PC-9 (cell line): ENCODE measurements at regions not wholly inside any gene's neighbourhood (a gene's known extent, or its start where the extent isn't known, plus 50 kb on each side); places are given as distances from the start of the nearest gene placed in this dataset.

Experiments
- BruUV-seq: library from RNA; stranded (reverse); fragments of 400-500 nt; replicated peaks from 2 replicates; lab custom pipeline; 2021; lab: Mats Ljungman, UMichigan
- CTCF ChIA-PET: fragments of 300-600 bp; sonication (Branson Sonifier 250); formaldehyde crosslinking; loops from one replicate; lab custom pipeline; 2022; ENCODE audit warnings: antibody characterized with exemption; lab: Charles Lee
- POLR2A ChIA-PET: fragments of 300-600 bp; sonication (Branson Sonifier 250); formaldehyde crosslinking; loops from one replicate; lab custom pipeline; 2022; ENCODE audit warnings: antibody characterized with exemption; ENCODE audit not compliant: unreplicated experiment; lab: Charles Lee
- DNase-seq, 2 experiments: peaks; one replicate each; pipeline versions ENCODE4 v3.0.0 to v3.0.0-alpha.2; 2015 to 2022; ENCODE audit warnings: mixed read lengths in 1 of 2
- H2AFZ ChIP-seq: fragments of 200-600 bp; sonication (generic); 2 replicates; pipeline ENCODE4 v1.8.1; 2017; ENCODE audit warnings: antibody characterized with exemption
- H3F3A ChIP-seq: fragments of 200-600 bp; sonication (generic); 2 replicates; pipeline ENCODE4 v1.8.1; 2017; ENCODE audit warnings: antibody characterized with exemption, mild to moderate bottlenecking, low read depth; ENCODE audit not compliant: insufficient read depth
- H3K27ac ChIP-seq: fragments of 200-600 bp; sonication (generic); 2 replicates; pipeline ENCODE4 v1.6.1; 2016; ENCODE audit warnings: mixed run types
- H3K27me3 ChIP-seq: fragments of 200-600 bp; sonication (generic); 2 replicates; pipeline ENCODE4 v1.6.1; 2016; ENCODE audit warnings: low read depth, mixed run types; ENCODE audit not compliant: insufficient read depth
- H3K36me3 ChIP-seq: fragments of 200-600 bp; sonication (generic); 2 replicates; pipeline ENCODE4 v1.6.1; 2016; ENCODE audit warnings: low read depth, mixed run types
- H3K4me1 ChIP-seq: fragments of 200-600 bp; sonication (generic); replicated peaks from 2 replicates; pipeline ENCODE4 v1.6.1; 2016; ENCODE audit warnings: mixed run types; ENCODE audit not compliant: insufficient read depth
- H3K4me2 ChIP-seq: fragments of 200-600 bp; sonication (generic); 2 replicates; pipeline ENCODE4 v1.6.1; 2017; ENCODE audit warnings: mixed run types
- H3K4me3 ChIP-seq: fragments of 200-600 bp; sonication (generic); 2 replicates; pipeline ENCODE4 v1.6.1; 2016; ENCODE audit warnings: mixed run types
- H3K79me2 ChIP-seq: fragments of 200-600 bp; sonication (generic); 2 replicates; pipeline ENCODE4 v1.6.1; 2017; ENCODE audit warnings: low read depth, mixed run types
- H3K9me2 ChIP-seq: fragments of 200-600 bp; sonication (generic); 2 replicates; pipeline ENCODE4 v1.8.1; 2017; ENCODE audit warnings: mild to moderate bottlenecking; ENCODE audit not compliant: insufficient read depth
- H3K9me3 ChIP-seq: fragments of 200-600 bp; sonication (generic); 2 replicates; pipeline ENCODE4 v1.8.1; 2016; ENCODE audit warnings: low read depth; ENCODE audit not compliant: insufficient read depth
- H4K20me1 ChIP-seq: fragments of 200-600 bp; sonication (generic); 2 replicates; pipeline ENCODE4 v1.8.1; 2017; ENCODE audit not compliant: insufficient read depth
- EZH2 ChIP-seq: fragments of 200-600 bp; sonication (generic); IDR thresholded peaks from 2 replicates; pipeline ENCODE4 v1.8.0; 2017; ENCODE audit warnings: antibody characterized with exemption, low read depth
- intact Hi-C: fragments of 100-400 bp; cut with micrococcal nuclease; formaldehyde crosslinking; loops from one replicate; pipeline ENCODE4 v1.10.0; 2022; ENCODE audit not compliant: unreplicated experiment
- TF ChIP-seq, protein P1 (sequence below): fragments of 200-600 bp; sonication (generic); conservative IDR thresholded peaks from 2 replicates; pipeline ENCODE4 v1.6.1; 2017; ENCODE audit warnings: mixed run types, antibody characterized with exemption, mild to moderate bottlenecking, moderate library complexity

DNA sequence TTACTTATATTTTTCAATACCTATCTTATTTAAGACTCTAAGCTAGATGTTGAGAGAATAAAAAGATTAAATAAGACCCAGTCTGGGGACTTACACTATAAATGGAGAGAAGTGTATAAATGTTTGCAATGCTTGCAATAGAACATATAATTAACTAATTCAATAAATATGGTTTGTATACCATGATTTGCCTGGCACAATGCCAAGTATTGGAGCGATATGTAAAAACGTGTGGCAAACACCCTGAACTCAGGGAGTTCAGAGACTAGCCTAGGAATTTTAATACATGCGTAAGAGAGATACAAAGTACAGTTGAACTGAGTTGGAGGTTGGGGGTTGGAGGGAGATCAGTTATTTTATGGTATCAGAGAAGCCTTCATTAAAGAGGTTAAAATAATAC is 251.8 kb upstream of the DDX18 start:
- ChIA-PET POLR2A (no interaction called here), CTCF (no interaction called here)
- Histone ChIP-seq H3K9me3 (no peaks in the 10 kb centered on the region), H2AFZ (no peak overlapping the region), H3K79me2 (no peaks in the 10 kb centered on the region), H3K27me3 (peaks cover 24% of the 10 kb centered on the region), H3F3A (no peaks in the 10 kb centered on the region), H3K27ac (no peak overlapping the region), H3K4me3 (no peak overlapping the region), H3K9me2 (no peaks in the 10 kb centered on the region; the same call in 1 of the 2 replicates), H3K36me3 (no peaks in the 10 kb centered on the region), H3K4me1 (no peaks in the 10 kb centered on the region), H4K20me1 (no peaks in the 10 kb centered on the region), H3K4me2 (no peak overlapping the region)
- intact Hi-C loops: no loop called here
- no TSS peak for BruUV-seq
- DNase-seq: no peak
- TF ChIP-seq EZH2: no peak
- TF ChIP-seq, protein P1, sequence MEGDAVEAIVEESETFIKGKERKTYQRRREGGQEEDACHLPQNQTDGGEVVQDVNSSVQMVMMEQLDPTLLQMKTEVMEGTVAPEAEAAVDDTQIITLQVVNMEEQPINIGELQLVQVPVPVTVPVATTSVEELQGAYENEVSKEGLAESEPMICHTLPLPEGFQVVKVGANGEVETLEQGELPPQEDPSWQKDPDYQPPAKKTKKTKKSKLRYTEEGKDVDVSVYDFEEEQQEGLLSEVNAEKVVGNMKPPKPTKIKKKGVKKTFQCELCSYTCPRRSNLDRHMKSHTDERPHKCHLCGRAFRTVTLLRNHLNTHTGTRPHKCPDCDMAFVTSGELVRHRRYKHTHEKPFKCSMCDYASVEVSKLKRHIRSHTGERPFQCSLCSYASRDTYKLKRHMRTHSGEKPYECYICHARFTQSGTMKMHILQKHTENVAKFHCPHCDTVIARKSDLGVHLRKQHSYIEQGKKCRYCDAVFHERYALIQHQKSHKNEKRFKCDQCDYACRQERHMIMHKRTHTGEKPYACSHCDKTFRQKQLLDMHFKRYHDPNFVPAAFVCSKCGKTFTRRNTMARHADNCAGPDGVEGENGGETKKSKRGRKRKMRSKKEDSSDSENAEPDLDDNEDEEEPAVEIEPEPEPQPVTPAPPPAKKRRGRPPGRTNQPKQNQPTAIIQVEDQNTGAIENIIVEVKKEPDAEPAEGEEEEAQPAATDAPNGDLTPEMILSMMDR: no peak

DNA sequence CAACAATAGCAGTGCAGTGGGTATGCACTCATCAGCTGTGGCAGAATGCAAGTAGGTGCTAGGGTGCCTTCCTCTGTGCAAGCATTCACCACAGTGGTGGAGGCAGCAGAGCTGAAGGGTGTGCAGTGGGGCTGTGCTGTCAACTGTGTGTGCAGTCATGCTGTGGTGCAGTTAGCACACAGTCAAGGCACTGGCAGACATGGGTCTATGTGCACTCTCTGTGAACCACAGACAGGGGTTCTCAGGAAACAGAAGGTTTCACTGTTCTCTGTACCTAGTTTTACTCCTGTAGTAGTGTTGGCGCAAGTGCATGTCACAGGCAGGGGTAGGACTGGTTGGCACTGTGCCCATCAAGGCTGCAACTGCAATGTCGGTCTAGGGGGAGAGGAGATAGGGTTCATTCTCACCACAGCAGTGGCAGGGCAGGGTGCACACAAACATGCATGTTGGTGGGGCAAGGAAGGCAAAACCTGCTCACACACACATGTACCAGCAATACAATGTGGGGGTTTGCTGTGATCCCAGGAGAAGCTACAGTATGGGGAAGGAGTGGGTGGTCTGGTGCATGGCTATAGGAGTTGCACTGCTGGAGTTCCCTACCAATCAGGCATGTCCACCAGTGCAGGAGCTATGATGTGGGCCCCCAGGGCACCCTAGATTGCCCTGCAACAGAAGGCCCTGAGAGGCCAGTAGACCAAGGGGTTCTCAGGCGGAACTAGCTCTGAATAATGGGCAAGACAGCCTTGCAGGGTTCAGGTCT is 242.7 kb upstream of the DDX18 start:
- intact Hi-C loops: no loop called here
- Histone ChIP-seq H3K27me3 (no peaks in the 10 kb centered on the region), H3K79me2 (no peaks in the 10 kb centered on the region), H2AFZ (no peak overlapping the region), H3K4me2 (no peak overlapping the region), H3K4me3 (no peak overlapping the region), H3F3A (no peaks in the 10 kb centered on the region), H3K9me2 (no peaks in the 10 kb centered on the region), H4K20me1 (no peaks in the 10 kb centered on the region), H3K4me1 (no peaks in the 10 kb centered on the region), H3K36me3 (no peaks in the 10 kb centered on the region), H3K27ac (no peak overlapping the region), H3K9me3 (no peaks in the 10 kb centered on the region)
- TF ChIP-seq, protein P1: no peak
- TF ChIP-seq EZH2: no peak
- DNase-seq: no peak
- POLR2A ChIA-PET: no interaction called here
- BruUV-seq: no TSS peak
- CTCF ChIA-PET: no interaction called here

DNA sequence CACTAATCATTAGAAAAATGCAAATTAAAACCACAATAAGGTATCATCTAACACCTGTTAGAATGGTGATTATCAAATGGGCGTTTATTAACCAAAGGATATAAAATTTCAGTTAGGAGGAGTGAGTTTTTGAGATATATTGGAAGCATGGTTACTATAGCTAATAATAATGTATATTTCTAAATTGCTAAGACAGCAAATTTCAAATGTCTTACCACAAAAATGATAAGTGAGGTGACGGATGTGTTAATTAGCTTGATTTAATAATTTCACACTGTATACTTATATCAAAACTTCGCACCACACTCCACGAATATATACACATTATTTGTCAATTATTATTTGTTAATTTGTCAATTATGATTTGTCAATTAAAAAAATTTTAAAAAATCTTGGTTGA is 227.2 kb upstream of the DDX18 start:
- H3K4me1 ChIP-seq: no peaks in the 10 kb centered on the region
- no peak overlapping the region for H3K4me3 ChIP-seq
- H3K9me3 ChIP-seq: no peaks in the 10 kb centered on the region
- POLR2A ChIA-PET: no interaction called here
- TF ChIP-seq EZH2: no peak
- TF ChIP-seq, protein P1: no peak
- H3K36me3 ChIP-seq: no peaks in the 10 kb centered on the region
- no peaks in the 10 kb centered on the region for H3F3A ChIP-seq
- no peak overlapping the region for H3K27ac ChIP-seq
- intact Hi-C loops: no loop called here
- BruUV-seq: no TSS peak
- H3K9me2 ChIP-seq: no peaks in the 10 kb centered on the region
- H3K27me3 ChIP-seq: 0 out of 2 replicates have a peak, but pooled peaks cover 4% of the 10 kb centered on the region
- CTCF ChIA-PET: no interaction called here
- no peak overlapping the region for H3K4me2 ChIP-seq
- no peak for DNase-seq
- no peak overlapping the region for H2AFZ ChIP-seq
- no peaks in the 10 kb centered on the region for H3K79me2 ChIP-seq
- no peaks in the 10 kb centered on the region for H4K20me1 ChIP-seq
